Uterus (tissue), 2 donors: ENCODE measurements at regions not wholly inside any gene's neighbourhood (a gene's known extent, or its start where the extent isn't known, plus 50 kb on each side); places are given as distances from the start of the nearest gene placed in this dataset.

Source experiments
- CTCF ChIP-seq, 4 experiments: fragments of 200-600 bp in 2 of 4; fragments of 450-650 bp in 2 of 4; sonication (generic) in 2 of 4; IDR thresholded peaks; one replicate each; pipeline ENCODE4 v1.5.1; 2016 to 2019; ENCODE audit warnings: antibody characterized with exemption in 4 of 4, mild to moderate bottlenecking in 2 of 4, moderate library complexity in 1 of 4
- POLR2A ChIP-seq, 2 donors: fragments of 450-650 bp; IDR thresholded peaks; one replicate each; pipeline ENCODE4 v1.6.1; 2016; ENCODE audit warnings: antibody characterized with exemption in 2 of 2, mild to moderate bottlenecking in 1 of 2, moderate library complexity in 1 of 2

GRCh38 chr10:3961082-3961481, 176.1 kb upstream of the KLF6 start:
- no peak for TF ChIP-seq POLR2A (IDR thresholded peaks at IDR 0.05)
- TF ChIP-seq CTCF (IDR thresholded peaks at IDR 0.05), result no peak
